ENCODE measurements at regions not wholly inside any gene's neighbourhood (a gene's known extent, or its start where the extent isn't known, plus 50 kb on each side); places are given as distances from the start of the nearest gene placed in this dataset.
A peak's percentile ranks its signal among the peaks of the same experiment; 100 is the strongest.

GRCh38 chr14:106556665-106557289, 1030.4 kb downstream of the TMEM121 start:
- no peaks in the 10 kb centered on the region for H3K36me3 Mint-ChIP-seq
- WGBS (ENCODE audit: insufficient coverage): 31% methylated on average over 13 of the region's 13 CpGs
- H3K4me3 Mint-ChIP-seq: no peak overlapping the region
- no peak overlapping the region for H3K27ac ChIP-seq (ENCODE audit: low read length)
- no peak overlapping the region for H3K27ac Mint-ChIP-seq
- H3K4me1 ChIP-seq (ENCODE audit: control insufficient read depth, insufficient read depth, low read length): no peaks in the 10 kb centered on the region
- DNase-seq (peak; percentile 71 to 81), ATAC-seq (peak; percentile 71 to 79 (median 78))
- intact Hi-C loops (cut with micrococcal nuclease): no loop called here
- peaks cover 13 to 43% of the 10 kb centered on the region in 2 donors for H3K27me3 Mint-ChIP-seq (ENCODE audit: low read depth in 2 of 2)
- TF ChIP-seq, protein P1, sequence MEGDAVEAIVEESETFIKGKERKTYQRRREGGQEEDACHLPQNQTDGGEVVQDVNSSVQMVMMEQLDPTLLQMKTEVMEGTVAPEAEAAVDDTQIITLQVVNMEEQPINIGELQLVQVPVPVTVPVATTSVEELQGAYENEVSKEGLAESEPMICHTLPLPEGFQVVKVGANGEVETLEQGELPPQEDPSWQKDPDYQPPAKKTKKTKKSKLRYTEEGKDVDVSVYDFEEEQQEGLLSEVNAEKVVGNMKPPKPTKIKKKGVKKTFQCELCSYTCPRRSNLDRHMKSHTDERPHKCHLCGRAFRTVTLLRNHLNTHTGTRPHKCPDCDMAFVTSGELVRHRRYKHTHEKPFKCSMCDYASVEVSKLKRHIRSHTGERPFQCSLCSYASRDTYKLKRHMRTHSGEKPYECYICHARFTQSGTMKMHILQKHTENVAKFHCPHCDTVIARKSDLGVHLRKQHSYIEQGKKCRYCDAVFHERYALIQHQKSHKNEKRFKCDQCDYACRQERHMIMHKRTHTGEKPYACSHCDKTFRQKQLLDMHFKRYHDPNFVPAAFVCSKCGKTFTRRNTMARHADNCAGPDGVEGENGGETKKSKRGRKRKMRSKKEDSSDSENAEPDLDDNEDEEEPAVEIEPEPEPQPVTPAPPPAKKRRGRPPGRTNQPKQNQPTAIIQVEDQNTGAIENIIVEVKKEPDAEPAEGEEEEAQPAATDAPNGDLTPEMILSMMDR (IDR thresholded peaks at IDR 0.05): peak; percentile 92
- H3K9me3 Mint-ChIP-seq: no peaks in the 10 kb centered on the region
- H3K9me3 ChIP-seq (ENCODE audit: control insufficient read depth, insufficient read depth, low read length): no peaks in the 10 kb centered on the region
- H3K27me3 ChIP-seq (ENCODE audit: control insufficient read depth, insufficient read depth, low read length): no peaks in the 10 kb centered on the region
- no peak overlapping the region for H3K4me3 ChIP-seq (ENCODE audit: low read length)
- H3K36me3 ChIP-seq (ENCODE audit: control insufficient read depth, insufficient read depth, low read length): no peaks in the 10 kb centered on the region
- H3K4me1 Mint-ChIP-seq: no peaks in the 10 kb centered on the region

DNA sequence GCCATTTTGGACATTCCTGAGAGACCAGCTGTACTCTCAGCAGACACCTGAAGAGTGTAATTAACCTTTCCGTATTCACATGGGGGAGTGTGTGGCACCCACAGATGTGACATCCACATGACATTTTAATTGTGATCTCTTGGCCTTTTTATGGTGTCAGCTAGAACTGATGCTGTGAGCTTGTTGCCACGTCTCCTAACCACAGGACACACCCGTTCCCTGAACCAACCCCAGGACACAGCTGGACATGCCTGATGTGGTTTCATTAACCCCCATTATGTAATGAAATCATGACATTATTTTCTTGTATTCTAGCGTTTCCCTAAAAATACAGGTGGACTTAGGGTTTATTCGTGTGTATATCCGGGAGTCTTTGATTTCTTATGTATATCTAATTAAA, 1036.1 kb downstream of the TMEM121 start:
- ATAC-seq (no peak), DNase-seq (no peak)
- Mint-ChIP-seq H3K27me3 (ENCODE audit: low read depth in 2 of 2) (peaks cover 32 to 69% of the 10 kb centered on the region in 2 donors), H3K4me3 (no peak overlapping the region), H3K36me3 (no peaks in the 10 kb centered on the region), H3K4me1 (peaks cover 0 to 4% of the 10 kb centered on the region in 2 donors), H3K27ac (no peak overlapping the region), H3K9me3 (no peaks in the 10 kb centered on the region)
- Histone ChIP-seq H3K9me3 (ENCODE audit: control insufficient read depth, insufficient read depth, low read length) (no peaks in the 10 kb centered on the region), H3K27me3 (ENCODE audit: control insufficient read depth, insufficient read depth, low read length) (peaks cover 4% of the 10 kb centered on the region), H3K4me1 (ENCODE audit: control insufficient read depth, insufficient read depth, low read length) (no peaks in the 10 kb centered on the region), H3K4me3 (ENCODE audit: low read length) (no peak overlapping the region), H3K27ac (ENCODE audit: low read length) (no peak overlapping the region), H3K36me3 (ENCODE audit: control insufficient read depth, insufficient read depth, low read length) (no peaks in the 10 kb centered on the region)
- intact Hi-C loops (cut with micrococcal nuclease): no loop called here
- TF ChIP-seq, protein P1 (IDR thresholded peaks at IDR 0.05): no peak
- WGBS (ENCODE audit: insufficient coverage): 14% methylated on average over 3 of the region's 6 CpGs

DNA sequence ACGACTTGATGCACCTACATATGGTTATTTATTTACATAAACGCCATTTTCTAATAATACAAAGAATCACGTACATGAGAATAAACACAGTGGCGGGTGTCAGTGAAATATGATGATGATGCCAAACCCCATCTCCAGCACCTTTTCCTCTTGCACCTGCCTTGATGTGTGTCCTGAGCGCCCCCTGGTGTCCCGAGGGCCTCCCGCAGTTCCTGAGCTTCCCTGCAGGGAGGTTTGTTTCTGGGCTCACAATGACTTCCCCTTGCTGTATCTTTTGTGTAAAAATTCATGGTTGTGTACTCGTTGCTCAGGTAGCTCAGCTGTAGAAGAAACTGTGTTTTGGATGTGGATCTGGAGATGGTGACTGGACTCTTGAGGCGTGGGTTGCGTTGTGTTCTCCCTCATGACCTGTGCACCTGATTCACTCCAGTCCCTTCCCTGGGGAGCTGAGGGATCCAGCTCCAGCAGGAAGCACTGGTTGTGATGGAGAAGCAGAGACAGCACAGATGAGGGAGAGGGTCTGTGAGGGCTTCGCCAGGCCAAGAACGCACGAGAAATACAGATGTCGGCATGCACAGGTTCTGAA, 1037.8 kb downstream of the TMEM121 start:
- Histone ChIP-seq H3K27ac (ENCODE audit: low read length) (no peak overlapping the region), H3K36me3 (ENCODE audit: control insufficient read depth, insufficient read depth, low read length) (no peaks in the 10 kb centered on the region), H3K4me3 (ENCODE audit: low read length) (no peak overlapping the region), H3K9me3 (ENCODE audit: control insufficient read depth, insufficient read depth, low read length) (no peaks in the 10 kb centered on the region), H3K4me1 (ENCODE audit: control insufficient read depth, insufficient read depth, low read length) (no peaks in the 10 kb centered on the region), H3K27me3 (ENCODE audit: control insufficient read depth, insufficient read depth, low read length) (peaks cover 4% of the 10 kb centered on the region)
- H3K27me3 Mint-ChIP-seq (ENCODE audit: low read depth in 2 of 2): peaks cover 31 to 74% of the 10 kb centered on the region in 2 donors
- H3K27ac Mint-ChIP-seq: no peak overlapping the region
- peaks cover 0 to 4% of the 10 kb centered on the region in 2 donors for H3K4me1 Mint-ChIP-seq
- no peaks in the 10 kb centered on the region for H3K36me3 Mint-ChIP-seq
- ATAC-seq (peak; percentile 64 to 75 (median 75)), DNase-seq (peak; percentile 37 to 78)
- TF ChIP-seq, protein P1 (IDR thresholded peaks at IDR 0.05): peak; percentile 70
- 61% methylated on average over 10 of the region's 14 CpGs for WGBS (ENCODE audit: insufficient coverage)
- intact Hi-C loops (cut with micrococcal nuclease): no loop called here
- H3K9me3 Mint-ChIP-seq: no peaks in the 10 kb centered on the region
- H3K4me3 Mint-ChIP-seq: no peak overlapping the region

Data from natural killer cell (primary cell).